Activated naive CD4-positive, alpha-beta T cell treated with anti-CD3 and anti-CD28 coated beads, Interleukin-2, amount 50 U/mL, for 72 hours (primary cell): ENCODE measurements at regions not wholly inside any gene's neighbourhood (a gene's known extent, or its start where the extent isn't known, plus 50 kb on each side); places are given as distances from the start of the nearest gene placed in this dataset.

Source experiments
- ATAC-seq, 2 donors: fragments of 150-1000 bp; cut with Tn5 transposase; 2 replicates each; pipeline ENCODE4 v1.10.0; 2021; ENCODE audit warnings: mild to moderate bottlenecking in 2 of 2, moderate library complexity in 2 of 2
- DNase-seq, 2 donors: peaks; one replicate each; pipeline ENCODE4 v3.0.0; 2021 to 2022; ENCODE audit warnings: low spot score in 2 of 2
- H3K27ac Mint-ChIP-seq, 2 donors: one replicate each; pipeline ENCODE4 v1.8.0; 2022; ENCODE audit warnings: mild to moderate bottlenecking in 2 of 2, mixed read lengths in 2 of 2
- H3K36me3 Mint-ChIP-seq, 2 donors: one replicate each; pipeline ENCODE4 v1.8.0; 2022; ENCODE audit warnings: mixed read lengths in 2 of 2
- H3K9me3 Mint-ChIP-seq, 2 donors: one replicate each; pipeline ENCODE4 v1.8.0; 2022; ENCODE audit warnings: mixed read lengths in 2 of 2

- DNase-seq (no peak), ATAC-seq (no peak)
- H3K27ac Mint-ChIP-seq: no peak overlapping the region
- no peaks in the 10 kb centered on the region for H3K36me3 Mint-ChIP-seq
- peaks cover 0 to 5% of the 10 kb centered on the region in 2 donors for H3K9me3 Mint-ChIP-seq
Observed at GRCh38 chr15:98025237-98025636, 64.7 kb downstream of the ARRDC4 start.

- no peaks in the 10 kb centered on the region for H3K9me3 Mint-ChIP-seq
- no peak for ATAC-seq
- H3K27ac Mint-ChIP-seq: no peak overlapping the region
- no peak for DNase-seq
- H3K36me3 Mint-ChIP-seq: no peaks in the 10 kb centered on the region
Observed at GRCh38 chr15:98034731-98035130, 74.2 kb downstream of the ARRDC4 start.

GRCh38 chr15:98035134-98035533, 74.6 kb downstream of the ARRDC4 start:
- DNase-seq: no peak
- no peaks in the 10 kb centered on the region for H3K36me3 Mint-ChIP-seq
- ATAC-seq: no peak
- H3K27ac Mint-ChIP-seq: no peak overlapping the region
- H3K9me3 Mint-ChIP-seq: no peaks in the 10 kb centered on the region

- no peak for DNase-seq
- no peaks in the 10 kb centered on the region for H3K9me3 Mint-ChIP-seq
- no peak for ATAC-seq
- H3K36me3 Mint-ChIP-seq: no peaks in the 10 kb centered on the region
- H3K27ac Mint-ChIP-seq: no peak overlapping the region
Observed at GRCh38 chr15:98035577-98036010, 75.1 kb downstream of the ARRDC4 start.

- Mint-ChIP-seq H3K36me3 (no peaks in the 10 kb centered on the region), H3K9me3 (no peaks in the 10 kb centered on the region), H3K27ac (no peak overlapping the region)
- ATAC-seq: no peak
- DNase-seq: no peak
Observed at GRCh38 chr15:98039596-98039995, 79.1 kb downstream of the ARRDC4 start.

- DNase-seq (no peak), ATAC-seq (no peak)
- Mint-ChIP-seq H3K9me3 (no peaks in the 10 kb centered on the region), H3K36me3 (no peaks in the 10 kb centered on the region), H3K27ac (no peak overlapping the region)
Observed at GRCh38 chr15:98040146-98040545, 79.6 kb downstream of the ARRDC4 start.

- H3K9me3 Mint-ChIP-seq: peaks cover 0 to 7% of the 10 kb centered on the region in 2 donors
- no peak for ATAC-seq
- DNase-seq: no peak
- H3K27ac Mint-ChIP-seq: no peak overlapping the region
- H3K36me3 Mint-ChIP-seq: no peaks in the 10 kb centered on the region
Observed at GRCh38 chr15:98043160-98044014, 82.9 kb downstream of the ARRDC4 start.

- DNase-seq (no peak), ATAC-seq (no peak)
- peaks cover 0 to 6% of the 10 kb centered on the region in 2 donors for H3K9me3 Mint-ChIP-seq
- H3K27ac Mint-ChIP-seq: no peak overlapping the region
- peaks cover 2 to 8% of the 10 kb centered on the region in 2 donors for H3K36me3 Mint-ChIP-seq
Observed at GRCh38 chr15:98051734-98052133, 91.2 kb downstream of the ARRDC4 start.

GRCh38 chr15:98057453-98057852, 97.0 kb downstream of the ARRDC4 start:
- ATAC-seq: no peak
- Mint-ChIP-seq H3K27ac (no peak overlapping the region), H3K36me3 (peaks cover 6 to 29% of the 10 kb centered on the region in 2 donors), H3K9me3 (peaks cover 15 to 21% of the 10 kb centered on the region in 2 donors)
- no peak for DNase-seq

GRCh38 chr15:98062869-98063268, 102.4 kb downstream of the ARRDC4 start:
- H3K36me3 Mint-ChIP-seq: peaks cover 0 to 13% of the 10 kb centered on the region in 2 donors
- H3K27ac Mint-ChIP-seq: no peak overlapping the region
- H3K9me3 Mint-ChIP-seq: peaks cover 14 to 15% of the 10 kb centered on the region in 2 donors
- ATAC-seq (no peak), DNase-seq (no peak)

- DNase-seq (no peak), ATAC-seq (no peak)
- H3K9me3 Mint-ChIP-seq: peaks cover 13 to 14% of the 10 kb centered on the region in 2 donors
- H3K36me3 Mint-ChIP-seq: peaks cover 0 to 13% of the 10 kb centered on the region in 2 donors
- no peak overlapping the region for H3K27ac Mint-ChIP-seq
Observed at GRCh38 chr15:98063315-98063714, 102.8 kb downstream of the ARRDC4 start.

GRCh38 chr15:98063871-98064270, 103.4 kb downstream of the ARRDC4 start:
- ATAC-seq: no peak

GRCh38 chr15:98067339-98067738, 106.8 kb downstream of the ARRDC4 start:
- no peak overlapping the region for H3K27ac Mint-ChIP-seq
- ATAC-seq (peak in 1 of 2 donors; percentile 75), DNase-seq (no peak)
- no peaks in the 10 kb centered on the region for H3K36me3 Mint-ChIP-seq
- H3K9me3 Mint-ChIP-seq: no peaks in the 10 kb centered on the region

More at GRCh38 chr15:98063871-98064270, 103.4 kb downstream of the ARRDC4 start:
- DNase-seq: no peak
- H3K27ac Mint-ChIP-seq: no peak overlapping the region
- peaks cover 0 to 13% of the 10 kb centered on the region in 2 donors for H3K36me3 Mint-ChIP-seq
- H3K9me3 Mint-ChIP-seq: peaks cover 8 to 9% of the 10 kb centered on the region in 2 donors

- Mint-ChIP-seq H3K36me3 (no peaks in the 10 kb centered on the region), H3K27ac (no peak overlapping the region), H3K9me3 (no peaks in the 10 kb centered on the region)
- DNase-seq (no peak), ATAC-seq (no peak)
Observed at GRCh38 chr15:98069256-98069655, 108.8 kb downstream of the ARRDC4 start.

- H3K27ac Mint-ChIP-seq: no peak overlapping the region
- no peaks in the 10 kb centered on the region for H3K36me3 Mint-ChIP-seq
- H3K9me3 Mint-ChIP-seq: no peaks in the 10 kb centered on the region
- DNase-seq (no peak), ATAC-seq (no peak)
Observed at GRCh38 chr15:98070137-98070536, 109.6 kb downstream of the ARRDC4 start.

- Mint-ChIP-seq H3K36me3 (no peaks in the 10 kb centered on the region), H3K9me3 (no peaks in the 10 kb centered on the region), H3K27ac (no peak overlapping the region)
- ATAC-seq: no peak
- no peak for DNase-seq
Observed at GRCh38 chr15:98071786-98072185, 111.3 kb downstream of the ARRDC4 start.

- no peak for DNase-seq
- Mint-ChIP-seq H3K36me3 (no peaks in the 10 kb centered on the region), H3K9me3 (no peaks in the 10 kb centered on the region), H3K27ac (no peak overlapping the region)
- no peak for ATAC-seq
Observed at GRCh38 chr15:98075441-98075840, 114.9 kb downstream of the ARRDC4 start.
